HuH-7 (cell line): ENCODE measurements at regions not wholly inside any gene's neighbourhood (a gene's known extent, or its start where the extent isn't known, plus 50 kb on each side); places are given as distances from the start of the nearest gene placed in this dataset.
A peak's percentile ranks its signal among the peaks of the same experiment; 100 is the strongest.

ENCODE experiments used
- DNase-seq: peaks from one replicate; pipeline ENCODE4 v3.0.0; 2011; ENCODE audit warnings: low spot score

DNA sequence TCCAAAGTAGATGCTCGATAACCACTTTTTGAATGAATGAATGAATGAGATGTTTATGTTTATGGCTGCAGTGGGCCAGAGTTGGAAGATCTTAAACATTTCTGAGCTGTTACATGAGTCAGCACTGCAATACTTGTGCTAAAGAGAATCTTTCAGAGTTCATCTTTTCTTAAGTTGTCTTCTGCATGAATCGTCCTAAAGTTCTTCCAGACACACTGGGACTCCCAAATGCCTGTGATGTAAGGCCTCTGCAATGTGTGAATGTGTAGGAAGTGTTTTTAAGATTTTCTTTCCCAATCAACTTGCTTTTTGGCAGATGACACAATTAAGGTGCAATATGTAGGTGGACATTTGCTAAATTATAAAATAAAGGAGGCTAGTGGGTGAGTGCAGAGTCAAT is 50.3 kb upstream of the TRIM9 start:
- DNase-seq: no peak

DNA sequence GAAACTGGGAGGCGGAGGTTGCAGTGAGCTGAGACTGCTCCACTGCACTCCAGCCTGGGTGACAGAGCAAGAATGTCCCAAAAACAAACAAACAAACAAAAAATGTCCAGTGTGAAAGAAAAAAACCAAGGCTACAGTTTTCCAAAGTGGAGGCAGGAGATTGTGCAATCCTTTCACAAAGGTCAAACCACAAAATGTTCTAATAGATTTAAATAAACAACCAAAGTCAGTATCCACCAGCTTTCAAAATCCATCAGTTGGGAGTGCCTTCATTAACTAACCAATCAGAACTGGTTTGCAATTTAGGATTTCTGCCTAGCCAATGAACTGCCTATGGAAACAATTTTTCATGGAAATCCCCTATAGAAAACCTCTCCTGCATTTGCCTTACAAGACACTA is 52.3 kb upstream of the TRIM9 start:
- peak; percentile 3 for DNase-seq

DNA sequence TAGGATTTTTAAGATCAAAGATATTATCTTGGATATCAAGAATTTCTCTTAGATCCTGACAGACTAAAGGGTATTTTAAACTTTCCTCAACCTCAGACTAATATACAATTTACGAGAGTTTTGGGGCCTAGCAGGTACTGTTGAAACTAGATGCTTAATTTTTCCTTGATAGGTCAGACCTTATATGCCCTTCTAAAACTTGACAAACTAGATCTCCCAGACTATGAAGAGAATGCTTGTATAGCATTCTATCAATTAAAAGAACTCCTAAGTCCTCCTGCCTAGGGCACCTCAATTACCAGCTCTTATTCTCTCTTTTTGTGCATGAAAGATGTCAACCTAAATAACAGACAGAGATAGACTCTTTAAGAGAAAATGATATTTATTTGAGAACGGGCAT is 60.4 kb upstream of the TRIM9 start:
- no peak for DNase-seq

DNA sequence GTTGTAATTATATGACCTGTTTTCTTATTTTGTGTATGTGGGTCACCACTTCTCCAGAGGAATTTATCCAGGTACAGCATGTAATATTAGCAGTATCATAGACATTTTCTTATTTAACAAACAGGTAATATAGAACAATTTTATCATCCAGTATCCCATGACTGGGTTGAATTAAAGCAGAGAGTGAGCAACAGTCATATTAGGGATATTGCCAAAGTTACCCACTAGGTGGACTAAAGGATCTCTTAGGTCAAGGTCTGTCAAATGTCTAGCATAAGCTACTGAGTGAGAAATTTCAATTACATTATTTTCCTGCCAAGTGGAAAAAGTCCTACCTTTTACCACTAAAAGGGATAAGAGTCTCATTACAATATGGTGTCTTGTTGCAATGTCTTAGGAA is 62.1 kb upstream of the TRIM9 start:
- peak; percentile 4 for DNase-seq

DNA sequence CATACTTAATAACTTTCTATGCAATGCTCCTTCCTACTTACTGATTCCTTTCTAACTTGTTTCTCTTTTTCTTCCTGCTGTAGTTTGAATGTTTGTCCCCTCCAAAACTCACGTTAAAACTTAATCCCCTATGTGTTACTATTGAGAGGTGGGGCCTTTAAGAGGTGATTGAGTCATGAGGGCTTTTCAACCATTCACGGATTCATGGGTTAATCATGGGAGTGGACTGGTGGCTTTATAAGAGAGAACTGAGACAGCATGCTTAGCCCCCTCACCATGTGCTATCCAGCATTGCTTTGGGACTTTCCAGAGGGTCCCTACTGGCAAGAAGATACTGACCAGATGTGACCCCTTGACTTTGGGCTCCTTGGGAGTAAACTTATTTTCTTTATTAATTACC is 66.0 kb upstream of the TRIM9 start:
- DNase-seq: no peak

DNA sequence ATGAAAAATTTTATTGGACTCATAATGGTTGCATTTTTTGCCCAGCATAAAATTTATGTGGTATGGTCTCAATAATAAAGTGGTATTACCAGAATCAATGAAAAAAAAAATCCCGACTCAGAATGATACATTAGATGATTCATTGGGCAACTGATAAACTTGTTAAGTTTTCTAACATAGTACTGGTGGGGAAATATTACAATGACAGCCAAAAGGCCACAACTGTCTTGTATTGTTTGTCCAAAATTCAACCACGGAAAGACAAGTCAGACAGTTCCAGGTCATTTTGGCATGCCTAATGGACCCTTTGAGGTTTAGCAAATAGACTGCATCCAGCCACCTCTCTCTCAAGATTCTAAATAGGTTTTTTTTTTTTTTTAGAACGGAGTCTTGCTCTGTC is 70.5 kb upstream of the TRIM9 start:
- no peak for DNase-seq

DNA sequence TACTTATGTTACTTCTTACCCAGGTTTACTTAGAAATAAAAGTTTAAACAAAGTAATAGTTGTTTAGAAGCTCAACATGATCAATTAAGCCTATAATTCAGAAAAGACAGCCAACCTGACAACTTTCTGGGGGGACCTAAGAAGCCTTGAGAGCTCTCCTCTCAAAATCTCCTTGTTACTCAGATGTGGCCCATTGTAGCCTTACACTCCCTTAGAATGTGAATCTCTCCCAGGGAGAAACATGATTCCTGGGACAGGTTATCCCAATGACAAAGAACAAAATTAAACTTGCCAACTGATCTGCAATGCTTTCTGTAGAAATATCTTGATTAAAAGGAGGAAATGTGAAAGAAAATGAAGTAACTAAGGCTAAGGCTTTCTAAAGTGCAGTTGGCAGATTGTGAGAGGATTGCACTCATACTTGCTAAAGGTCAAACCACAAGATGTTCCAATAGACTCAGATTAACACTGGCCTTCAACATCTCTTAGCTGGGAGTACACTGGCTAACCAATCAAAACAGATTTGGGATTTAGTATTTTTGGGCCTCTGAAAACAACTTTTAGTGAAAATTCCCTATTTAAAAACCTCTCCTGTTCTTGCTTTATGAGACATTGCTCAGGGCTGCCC is 72.3 kb upstream of the TMX1 start:
- DNase-seq: no peak

DNA sequence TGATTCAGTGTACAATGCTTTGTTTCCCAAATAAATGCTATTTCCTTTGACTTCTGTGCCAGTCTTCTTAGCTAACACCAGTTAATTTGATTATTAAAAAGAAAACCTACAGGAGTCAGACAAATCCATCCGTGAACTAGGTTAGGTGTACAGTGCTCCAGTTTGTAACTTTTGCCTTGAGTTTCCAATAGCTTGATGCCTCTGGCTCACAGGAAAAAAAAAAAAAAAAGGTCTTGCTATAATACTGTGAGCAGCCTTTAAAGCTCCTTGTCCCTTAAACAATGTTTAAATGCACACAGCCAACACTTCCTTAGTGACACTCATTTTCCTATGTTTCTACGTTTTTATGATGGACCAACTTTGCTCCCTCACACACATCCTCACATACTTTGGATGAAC is 71.8 kb upstream of the TMX1 start:
- no peak for DNase-seq

DNA sequence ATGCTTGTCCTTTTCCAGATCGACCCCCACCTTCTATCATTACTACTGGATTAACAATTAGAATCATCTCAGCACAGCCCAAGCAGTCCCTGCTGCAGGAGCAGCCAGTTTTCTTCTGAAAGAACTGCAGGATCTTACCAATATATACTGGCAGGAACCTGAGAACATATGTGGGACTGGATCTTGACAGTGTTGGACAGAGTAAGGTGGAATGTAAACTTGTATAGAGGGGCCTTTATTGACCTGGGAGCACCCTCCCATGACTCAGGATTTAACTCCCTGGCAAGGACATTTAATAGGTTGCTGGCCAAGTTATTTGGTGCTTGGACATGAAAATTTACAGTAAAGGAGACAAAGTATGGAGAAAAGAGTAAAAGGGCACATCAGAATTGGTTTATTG is 66.2 kb upstream of the TMX1 start:
- DNase-seq: no peak

DNA sequence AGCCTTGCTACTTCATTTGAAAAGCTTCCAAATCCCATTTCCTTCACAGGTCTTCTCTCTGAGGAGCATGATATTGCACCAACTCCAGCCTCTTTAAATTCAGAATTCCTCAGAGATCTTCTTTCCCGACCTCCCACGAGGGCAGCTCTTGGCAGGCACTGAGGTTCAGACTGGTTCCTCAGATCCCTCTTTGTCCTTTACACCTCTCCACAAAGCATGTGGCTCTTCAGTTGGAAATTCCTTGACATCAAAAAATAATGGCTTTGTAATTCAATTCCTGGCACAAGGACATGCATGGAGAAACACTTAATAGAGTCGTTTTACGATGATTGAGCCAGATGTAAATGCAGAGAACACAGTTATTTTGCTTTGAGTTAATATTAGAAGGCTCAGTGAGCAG is 63.2 kb upstream of the TMX1 start:
- no peak for DNase-seq

DNA sequence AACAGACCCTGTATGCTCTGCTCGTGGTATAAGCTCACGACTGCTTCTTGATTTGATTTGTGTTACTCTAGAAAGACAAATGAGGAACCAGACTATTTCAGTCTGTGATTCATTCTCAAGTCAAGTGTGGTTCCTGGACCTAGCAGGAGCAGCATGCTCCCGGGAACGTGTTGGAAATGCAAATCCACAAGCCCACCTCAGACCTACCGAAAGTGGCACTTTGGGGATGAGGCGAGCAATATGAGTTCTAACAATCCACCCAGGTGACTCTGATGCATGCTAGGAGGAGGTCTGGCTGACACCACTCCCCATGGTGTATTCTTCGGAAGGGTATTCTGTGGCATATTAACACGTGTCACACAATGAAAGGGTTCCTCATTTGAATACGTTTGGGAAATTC is 59.5 kb upstream of the TMX1 start:
- DNase-seq: no peak

DNA sequence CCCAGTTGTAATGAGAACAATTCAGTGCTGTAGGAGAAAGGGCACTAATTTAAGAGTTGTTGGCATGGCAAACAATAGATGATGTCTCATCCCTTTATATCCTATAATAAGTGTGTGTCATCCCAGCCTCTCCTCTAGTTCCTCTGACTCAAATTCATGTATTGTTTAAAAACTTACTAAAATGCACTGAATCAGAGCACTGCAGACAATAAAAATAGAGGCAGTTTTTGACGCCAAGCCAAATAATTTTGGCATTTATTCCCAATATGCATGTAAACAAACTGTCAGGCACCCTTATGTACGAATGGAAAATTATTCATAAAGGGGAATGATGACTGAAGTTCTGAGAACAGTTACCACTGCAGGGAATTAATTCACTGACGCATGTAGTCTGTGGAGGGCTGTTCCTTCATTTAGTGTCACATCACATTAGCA is 57.9 kb upstream of the TMX1 start:
- no peak for DNase-seq

DNA sequence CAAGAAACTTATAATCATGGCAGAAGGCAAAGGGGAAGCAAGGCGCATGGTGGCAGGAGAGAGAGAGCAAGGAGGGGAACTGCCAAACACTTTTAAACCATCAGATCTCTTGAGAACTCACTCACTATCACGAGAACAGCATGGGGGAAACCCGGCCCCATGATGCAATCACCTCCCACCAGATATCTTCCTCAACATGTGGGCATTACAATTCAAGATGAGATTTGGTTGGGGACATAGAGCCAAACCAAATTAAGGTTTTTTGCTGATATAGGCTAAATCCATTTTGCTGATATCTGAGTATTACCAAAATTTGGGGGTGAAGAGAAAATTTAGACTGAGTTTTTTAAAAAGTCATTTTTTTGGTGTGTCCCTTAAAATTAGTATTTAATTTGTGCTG is 54.9 kb upstream of the TMX1 start:
- no peak for DNase-seq

DNA sequence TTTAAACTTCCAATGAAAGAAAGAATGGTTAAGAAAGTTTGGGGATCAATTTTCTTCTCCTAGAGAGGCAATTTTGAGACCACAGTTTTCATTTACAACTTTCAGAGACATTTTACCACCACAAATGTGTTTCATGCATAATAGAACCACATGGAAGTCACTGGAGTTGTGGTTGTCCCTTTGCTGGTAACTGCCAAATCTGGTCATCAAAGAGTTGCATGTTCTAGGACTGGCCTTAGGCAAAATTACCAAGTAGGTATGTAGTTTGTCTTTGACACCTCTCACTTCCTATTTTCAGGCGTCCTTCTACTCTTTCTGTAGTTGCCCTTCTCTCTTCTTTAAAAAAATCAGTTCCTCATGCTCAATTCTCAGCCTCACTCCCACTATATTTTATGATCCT is 54.3 kb upstream of the TMX1 start:
- DNase-seq: no peak

DNA sequence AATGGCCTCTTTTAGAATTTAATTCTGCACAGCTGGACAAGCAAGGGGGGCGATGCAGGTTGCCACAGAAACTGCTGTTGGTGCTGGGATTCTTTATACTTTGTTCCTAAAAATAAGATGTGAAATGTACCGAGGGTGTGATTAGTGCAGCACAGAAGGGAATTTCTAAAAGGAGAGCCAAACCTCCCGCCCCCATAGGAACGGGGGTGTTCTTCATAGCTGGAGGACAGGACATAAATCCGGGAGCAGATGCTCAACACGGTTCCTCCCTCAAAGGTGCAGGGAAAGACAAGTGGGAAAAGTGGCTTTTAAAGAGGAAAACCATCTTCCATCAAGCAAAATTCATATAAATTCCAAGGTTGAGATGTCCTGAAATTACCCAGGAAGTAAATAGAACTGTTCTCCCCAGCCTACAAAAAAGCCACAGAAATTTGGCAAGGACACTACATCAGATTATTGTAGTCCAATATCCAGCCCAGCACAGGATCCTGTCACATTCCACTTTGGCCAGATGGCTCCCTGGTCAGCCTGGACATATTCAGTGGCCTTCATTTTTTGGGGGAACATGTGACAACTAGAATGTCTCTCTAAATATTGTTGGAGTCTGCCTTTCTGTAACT is 51.4 kb upstream of the TMX1 start:
- DNase-seq: no peak

DNA sequence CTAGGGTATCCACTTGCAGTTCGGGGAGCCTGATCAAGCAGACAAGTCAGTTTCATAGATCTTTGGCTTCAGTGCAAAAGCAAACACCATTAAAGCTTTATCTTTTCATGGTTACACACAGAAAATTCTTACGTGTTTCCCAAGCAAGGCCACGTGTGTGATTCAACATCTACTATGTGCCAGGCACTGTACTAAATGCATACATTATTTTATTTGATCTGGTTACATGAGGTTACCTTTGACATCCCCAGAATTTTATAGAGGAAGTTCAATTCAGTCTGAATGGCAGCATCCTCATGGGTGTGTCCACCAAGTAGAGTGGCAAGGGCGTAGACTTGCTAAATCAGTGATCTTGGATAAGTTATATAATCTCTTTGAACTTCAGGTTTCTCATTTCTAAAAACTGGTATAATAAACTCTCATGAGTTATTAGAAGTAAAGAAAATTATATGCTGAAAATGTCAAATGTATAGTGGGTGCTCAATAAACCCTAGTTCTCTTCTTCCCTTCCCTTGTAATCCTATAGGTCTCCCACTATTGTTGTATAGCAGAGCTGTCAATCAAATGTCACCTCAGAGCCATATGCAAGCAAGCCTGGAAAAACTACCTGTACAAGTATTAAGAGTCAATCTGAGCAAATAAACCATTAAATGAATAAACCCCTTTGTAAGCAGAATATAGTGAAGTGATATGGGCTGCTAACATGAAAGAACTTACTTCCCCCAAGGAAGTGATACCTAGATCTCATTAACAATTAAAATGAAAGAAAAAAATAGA is 50.3 kb upstream of the TMX1 start:
- DNase-seq: no peak
